H1 (cell line): ENCODE measurements at regions not wholly inside any gene's neighbourhood (a gene's known extent, or its start where the extent isn't known, plus 50 kb on each side); places are given as distances from the start of the nearest gene placed in this dataset.

ENCODE experiments used
- EP300 ChIP-seq, 2 experiments: IDR thresholded peaks; 1 replicate in 1 of 2; 2 replicates in 1 of 2; pipeline ENCODE4 v1.6.1; 2011 to 2012; ENCODE audit warnings: low read depth in 2 of 2, low read length in 2 of 2, mild to moderate bottlenecking in 2 of 2, borderline replicate concordance in 1 of 2, inconsistent platforms in 1 of 2, moderate library complexity in 1 of 2
- KDM5A ChIP-seq: fragments of 200-600 bp; IDR thresholded peaks from 2 replicates; pipeline ENCODE4 v1.7.1; 2012; ENCODE audit warnings: mild to moderate bottlenecking, low read length, inconsistent platforms, mixed read lengths
- POLR2A ChIP-seq, 2 experiments: IDR thresholded peaks; 1 replicate in 1 of 2; 2 replicates in 1 of 2; pipeline ENCODE4 v1.6.1; 2011; ENCODE audit warnings: low read depth in 2 of 2, low read length in 2 of 2, mild to moderate bottlenecking in 2 of 2; ENCODE audit errors: control extremely low read depth in 1 of 2
- POLR2AphosphoS5 ChIP-seq: IDR thresholded peaks from 2 replicates; pipeline ENCODE4 v1.6.1; 2011; ENCODE audit warnings: low read depth, low read length
- TF ChIP-seq, protein P1 (sequence below), 3 experiments: IDR thresholded peaks; 1 replicate in 2 of 3; 2 replicates in 1 of 3; pipeline versions ENCODE4 v1.5.1 to v1.6.1; 2011; ENCODE audit warnings: low read length in 3 of 3, mild to moderate bottlenecking in 3 of 3, inconsistent platforms in 2 of 3, low read depth in 1 of 3, moderate library complexity in 1 of 3; ENCODE audit not compliant: insufficient read depth in 1 of 3; ENCODE audit errors: control extremely low read depth in 1 of 3

DNA sequence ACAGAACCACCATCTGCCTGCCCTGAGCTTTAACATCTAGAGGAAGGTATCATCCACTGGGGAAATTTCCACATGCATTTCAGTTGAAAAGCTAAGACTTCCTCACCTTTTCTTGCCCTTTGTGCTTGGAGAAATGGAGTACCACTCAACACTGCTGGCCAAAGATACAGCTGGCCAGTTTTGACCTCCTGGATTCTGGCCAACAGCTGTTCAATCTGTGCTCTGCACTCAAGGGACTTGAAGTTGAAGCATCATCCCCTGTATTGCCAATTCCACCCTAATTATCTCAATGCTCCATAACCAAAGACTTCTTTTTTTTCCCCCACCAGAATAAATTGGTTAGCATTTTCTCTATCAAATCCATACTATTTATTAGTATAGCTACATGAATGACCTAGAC lies 70.4 kb upstream of the PRDM9 start:
- TF ChIP-seq, protein P1, sequence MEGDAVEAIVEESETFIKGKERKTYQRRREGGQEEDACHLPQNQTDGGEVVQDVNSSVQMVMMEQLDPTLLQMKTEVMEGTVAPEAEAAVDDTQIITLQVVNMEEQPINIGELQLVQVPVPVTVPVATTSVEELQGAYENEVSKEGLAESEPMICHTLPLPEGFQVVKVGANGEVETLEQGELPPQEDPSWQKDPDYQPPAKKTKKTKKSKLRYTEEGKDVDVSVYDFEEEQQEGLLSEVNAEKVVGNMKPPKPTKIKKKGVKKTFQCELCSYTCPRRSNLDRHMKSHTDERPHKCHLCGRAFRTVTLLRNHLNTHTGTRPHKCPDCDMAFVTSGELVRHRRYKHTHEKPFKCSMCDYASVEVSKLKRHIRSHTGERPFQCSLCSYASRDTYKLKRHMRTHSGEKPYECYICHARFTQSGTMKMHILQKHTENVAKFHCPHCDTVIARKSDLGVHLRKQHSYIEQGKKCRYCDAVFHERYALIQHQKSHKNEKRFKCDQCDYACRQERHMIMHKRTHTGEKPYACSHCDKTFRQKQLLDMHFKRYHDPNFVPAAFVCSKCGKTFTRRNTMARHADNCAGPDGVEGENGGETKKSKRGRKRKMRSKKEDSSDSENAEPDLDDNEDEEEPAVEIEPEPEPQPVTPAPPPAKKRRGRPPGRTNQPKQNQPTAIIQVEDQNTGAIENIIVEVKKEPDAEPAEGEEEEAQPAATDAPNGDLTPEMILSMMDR (IDR thresholded peaks at IDR 0.05; ENCODE audit: control extremely low read depth in 1 of 3, insufficient read depth in 1 of 3, low read depth in 1 of 3, low read length in 3 of 3) = no peak
- TF ChIP-seq KDM5A = no peak
- TF ChIP-seq EP300 (IDR thresholded peaks at IDR 0.05; ENCODE audit: borderline replicate concordance in 1 of 2, low read depth in 2 of 2, low read length in 2 of 2) = no peak
- no peak for TF ChIP-seq POLR2AphosphoS5
- no peak for TF ChIP-seq POLR2A (IDR thresholded peaks at IDR 0.05; ENCODE audit: control extremely low read depth in 1 of 2, low read depth in 2 of 2, low read length in 2 of 2)
